ENCODE measurements at regions not wholly inside any gene's neighbourhood (a gene's known extent, or its start where the extent isn't known, plus 50 kb on each side); places are given as distances from the start of the nearest gene placed in this dataset.
"Not testable (repeated sequence)": the region's sequence is repeated elsewhere in the genome, so short reads cannot be mapped to it uniquely, and the experiment has no call there.

- no peaks in the 10 kb centered on the region for H3K36me3 ChIP-seq (ENCODE audit: insufficient read depth, low read length)
- no peaks in the 10 kb centered on the region for H3K27me3 ChIP-seq (ENCODE audit: low read length)
- no peak overlapping the region for H2AFZ ChIP-seq (ENCODE audit: low read length)
- H3K4me1 ChIP-seq (ENCODE audit: low read length): no peaks in the 10 kb centered on the region
- H3K9ac ChIP-seq (ENCODE audit: low read length): no peak overlapping the region
- H3K4me3 ChIP-seq (ENCODE audit: low read length): no peak overlapping the region
- H3K9me2 ChIP-seq (replicated peaks; ENCODE audit: insufficient read depth, low read length): no peaks in the 10 kb centered on the region
- no peak overlapping the region for H3K27ac ChIP-seq (ENCODE audit: low read length)
- H3K4me2 ChIP-seq (ENCODE audit: low read depth, low read length, poor library complexity, severe bottlenecking): no peak overlapping the region
- no peaks in the 10 kb centered on the region for H3K79me2 ChIP-seq (ENCODE audit: low read length)
- no peaks in the 10 kb centered on the region for H3K9me3 ChIP-seq (ENCODE audit: low read length)
- no peaks in the 10 kb centered on the region for H4K20me1 ChIP-seq (ENCODE audit: insufficient read depth, low read depth, low read length)
- no peak for DNase-seq
These were observed 273.8 kb upstream of the SFSWAP start for GRCh38 chr12:131436922-131437705.

GRCh38 chr12:131437706-131438492, 273.0 kb upstream of the SFSWAP start:
- Histone ChIP-seq H3K9ac (ENCODE audit: low read length) (no peak overlapping the region), H3K4me2 (ENCODE audit: low read depth, low read length, poor library complexity, severe bottlenecking) (no peak overlapping the region), H3K36me3 (ENCODE audit: insufficient read depth, low read length) (no peaks in the 10 kb centered on the region)

GRCh38 chr12:131438493-131438835, 272.4 kb upstream of the SFSWAP start:
- H3K27ac ChIP-seq (ENCODE audit: low read length); H4K20me1 ChIP-seq (ENCODE audit: insufficient read depth, low read depth, low read length); H3K4me2 ChIP-seq (ENCODE audit: low read depth, low read length, poor library complexity, severe bottlenecking); DNase-seq; H3K9me3 ChIP-seq (ENCODE audit: low read length); H2AFZ ChIP-seq (ENCODE audit: low read length); H3K9ac ChIP-seq (ENCODE audit: low read length); H3K27me3 ChIP-seq (ENCODE audit: low read length); H3K36me3 ChIP-seq (ENCODE audit: insufficient read depth, low read length); H3K4me1 ChIP-seq (ENCODE audit: low read length); H3K79me2 ChIP-seq (ENCODE audit: low read length); H3K4me3 ChIP-seq (ENCODE audit: low read length); H3K9me2 ChIP-seq (replicated peaks; ENCODE audit: insufficient read depth, low read length): not testable (repeated sequence)

More at GRCh38 chr12:131437706-131438492, 273.0 kb upstream of the SFSWAP start:
- H2AFZ ChIP-seq (ENCODE audit: low read length): no peak overlapping the region
- H3K9me3 ChIP-seq (ENCODE audit: low read length): no peaks in the 10 kb centered on the region
- no peaks in the 10 kb centered on the region for H3K4me1 ChIP-seq (ENCODE audit: low read length)
- H3K9me2 ChIP-seq (replicated peaks; ENCODE audit: insufficient read depth, low read length): no peaks in the 10 kb centered on the region
- DNase-seq: no peak
- no peaks in the 10 kb centered on the region for H3K27me3 ChIP-seq (ENCODE audit: low read length)
- no peaks in the 10 kb centered on the region for H4K20me1 ChIP-seq (ENCODE audit: insufficient read depth, low read depth, low read length)
- H3K79me2 ChIP-seq (ENCODE audit: low read length): no peaks in the 10 kb centered on the region
- H3K27ac ChIP-seq (ENCODE audit: low read length): no peak overlapping the region
- H3K4me3 ChIP-seq (ENCODE audit: low read length): no peak overlapping the region

- Histone ChIP-seq H3K79me2 (ENCODE audit: low read length) (no peaks in the 10 kb centered on the region), H3K9me3 (ENCODE audit: low read length) (no peaks in the 10 kb centered on the region), H3K27ac (ENCODE audit: low read length) (no peak overlapping the region), H4K20me1 (ENCODE audit: insufficient read depth, low read depth, low read length) (no peaks in the 10 kb centered on the region), H3K4me3 (ENCODE audit: low read length) (no peak overlapping the region), H2AFZ (ENCODE audit: low read length) (no peak overlapping the region), H3K4me1 (ENCODE audit: low read length) (no peaks in the 10 kb centered on the region), H3K27me3 (ENCODE audit: low read length) (no peaks in the 10 kb centered on the region), H3K9ac (ENCODE audit: low read length) (no peak overlapping the region), H3K9me2 (replicated peaks; ENCODE audit: insufficient read depth, low read length) (no peaks in the 10 kb centered on the region), H3K36me3 (ENCODE audit: insufficient read depth, low read length) (no peaks in the 10 kb centered on the region), H3K4me2 (ENCODE audit: low read depth, low read length, poor library complexity, severe bottlenecking) (no peak overlapping the region)
- DNase-seq: no peak
These were observed 272.0 kb upstream of the SFSWAP start for GRCh38 chr12:131438881-131439280.

- not testable (repeated sequence) for H3K9me2 ChIP-seq (replicated peaks; ENCODE audit: insufficient read depth, low read length); H3K36me3 ChIP-seq (ENCODE audit: insufficient read depth, low read length); H3K27me3 ChIP-seq (ENCODE audit: low read length); DNase-seq; H3K4me3 ChIP-seq (ENCODE audit: low read length); H3K9ac ChIP-seq (ENCODE audit: low read length); H2AFZ ChIP-seq (ENCODE audit: low read length); H3K79me2 ChIP-seq (ENCODE audit: low read length); H4K20me1 ChIP-seq (ENCODE audit: insufficient read depth, low read depth, low read length); H3K4me2 ChIP-seq (ENCODE audit: low read depth, low read length, poor library complexity, severe bottlenecking); H3K4me1 ChIP-seq (ENCODE audit: low read length); H3K9me3 ChIP-seq (ENCODE audit: low read length); H3K27ac ChIP-seq (ENCODE audit: low read length)
These were observed 271.1 kb upstream of the SFSWAP start for GRCh38 chr12:131439752-131440151.

- not testable (repeated sequence) for H3K9me2 ChIP-seq (replicated peaks; ENCODE audit: insufficient read depth, low read length)
These were observed 270.5 kb upstream of the SFSWAP start for GRCh38 chr12:131440209-131441059.

GRCh38 chr12:131441060-131441396, 269.9 kb upstream of the SFSWAP start:
- H3K79me2 ChIP-seq (ENCODE audit: low read length): no peaks in the 10 kb centered on the region
- H2AFZ ChIP-seq (ENCODE audit: low read length): no peak overlapping the region
- no peak for DNase-seq
- H3K9me2 ChIP-seq (replicated peaks; ENCODE audit: insufficient read depth, low read length): no peaks in the 10 kb centered on the region
- H3K4me3 ChIP-seq (ENCODE audit: low read length): no peak overlapping the region
- no peaks in the 10 kb centered on the region for H3K36me3 ChIP-seq (ENCODE audit: insufficient read depth, low read length)
- no peak overlapping the region for H3K4me2 ChIP-seq (ENCODE audit: low read depth, low read length, poor library complexity, severe bottlenecking)
- no peaks in the 10 kb centered on the region for H3K27me3 ChIP-seq (ENCODE audit: low read length)
- H4K20me1 ChIP-seq (ENCODE audit: insufficient read depth, low read depth, low read length): no peaks in the 10 kb centered on the region
- no peaks in the 10 kb centered on the region for H3K4me1 ChIP-seq (ENCODE audit: low read length)
- no peak overlapping the region for H3K27ac ChIP-seq (ENCODE audit: low read length)
- no peak overlapping the region for H3K9ac ChIP-seq (ENCODE audit: low read length)
- H3K9me3 ChIP-seq (ENCODE audit: low read length): no peaks in the 10 kb centered on the region

More at GRCh38 chr12:131440209-131441059, 270.5 kb upstream of the SFSWAP start:
- H3K4me2 ChIP-seq (ENCODE audit: low read depth, low read length, poor library complexity, severe bottlenecking); H4K20me1 ChIP-seq (ENCODE audit: insufficient read depth, low read depth, low read length); H3K4me3 ChIP-seq (ENCODE audit: low read length); DNase-seq; H3K9me3 ChIP-seq (ENCODE audit: low read length); H2AFZ ChIP-seq (ENCODE audit: low read length); H3K36me3 ChIP-seq (ENCODE audit: insufficient read depth, low read length); H3K79me2 ChIP-seq (ENCODE audit: low read length); H3K4me1 ChIP-seq (ENCODE audit: low read length); H3K9ac ChIP-seq (ENCODE audit: low read length); H3K27ac ChIP-seq (ENCODE audit: low read length); H3K27me3 ChIP-seq (ENCODE audit: low read length): not testable (repeated sequence)

Measured in Karpas-422 (cell line).